OCI-LY7 (cell line): ENCODE measurements at regions not wholly inside any gene's neighbourhood (a gene's known extent, or its start where the extent isn't known, plus 50 kb on each side); places are given as distances from the start of the nearest gene placed in this dataset.

ENCODE experiments used
- BruUV-seq: library from RNA; stranded (reverse); fragments of 400-500 nt; replicated peaks from 2 replicates; lab custom pipeline; 2021; lab: Mats Ljungman, UMichigan
- CTCF ChIA-PET: fragments of 300-600 bp; sonication (Branson Sonifier 250); formaldehyde crosslinking; loops from one replicate; lab custom pipeline; 2022; ENCODE audit warnings: antibody characterized with exemption; ENCODE audit not compliant: unreplicated experiment; lab: Charles Lee
- POLR2A ChIA-PET: fragments of 300-600 bp; sonication (Branson Sonifier 250); formaldehyde crosslinking; loops from one replicate; lab custom pipeline; 2022; ENCODE audit warnings: antibody characterized with exemption; lab: Charles Lee
- DNase-seq: peaks from one replicate; pipeline ENCODE4 v3.0.0-alpha.2; 2015; ENCODE audit warnings: low spot score
- H2AFZ ChIP-seq: fragments of 200-600 bp; sonication (generic), shearing (Covaris generic); 2 replicates; pipeline ENCODE4 v1.6.1; 2014; ENCODE audit warnings: mild to moderate bottlenecking, antibody characterized with exemption, low read length, moderate library complexity
- H3K27ac ChIP-seq: fragments of 200-600 bp; sonication (generic); 2 replicates; pipeline ENCODE4 v1.5.1; 2014; ENCODE audit warnings: mixed run types, low read depth, mild to moderate bottlenecking, moderate library complexity, low read length, inconsistent platforms; ENCODE audit not compliant: poor library complexity, severe bottlenecking
- H3K36me3 ChIP-seq: fragments of 200-600 bp; sonication (generic); 2 replicates; pipeline ENCODE4 v1.6.1; 2014; ENCODE audit warnings: mild to moderate bottlenecking, antibody characterized with exemption, low read length, moderate library complexity, mixed read lengths; ENCODE audit not compliant: insufficient read depth
- H3K4me1 ChIP-seq: fragments of 200-600 bp; sonication (generic); 2 replicates; pipeline ENCODE4 v1.5.1; 2014; ENCODE audit warnings: mild to moderate bottlenecking, low read length; ENCODE audit not compliant: insufficient read depth, poor library complexity, severe bottlenecking
- H3K4me2 ChIP-seq: fragments of 200-600 bp; sonication (generic); 2 replicates; pipeline ENCODE4 v1.6.1; 2014; ENCODE audit warnings: mild to moderate bottlenecking, low read length
- H3K4me3 ChIP-seq: fragments of 200-600 bp; sonication (generic); 2 replicates; pipeline ENCODE4 v1.5.1; 2014; ENCODE audit warnings: mild to moderate bottlenecking, low read depth, low read length; ENCODE audit not compliant: poor library complexity, severe bottlenecking
- H3K79me2 ChIP-seq: fragments of 200-600 bp; sonication (generic); 2 replicates; pipeline ENCODE4 v1.6.1; 2016; ENCODE audit warnings: low read depth, mild to moderate bottlenecking, low read length, moderate library complexity, mixed read lengths; ENCODE audit not compliant: insufficient read depth
- H3K9me2 ChIP-seq: fragments of 200-600 bp; sonication (generic); 2 replicates; pipeline ENCODE4 v1.6.1; 2016; ENCODE audit warnings: mild to moderate bottlenecking, low read length, mixed read lengths; ENCODE audit not compliant: insufficient read depth
- H3K9me3 ChIP-seq: fragments of 200-600 bp; sonication (generic); 2 replicates; pipeline ENCODE4 v1.6.1; 2014; ENCODE audit warnings: mild to moderate bottlenecking, mixed run types, low read length, mixed read lengths
- H4K20me1 ChIP-seq: fragments of 200-600 bp; sonication (generic); 2 replicates; pipeline ENCODE4 v1.6.1; 2014; ENCODE audit warnings: mild to moderate bottlenecking, antibody characterized with exemption, low read length, moderate library complexity, mixed read lengths; ENCODE audit not compliant: insufficient read depth
- EZH2phosphoT487 ChIP-seq: fragments of 200-600 bp; sonication (generic); IDR thresholded peaks from 2 replicates; pipeline ENCODE4 v1.6.1; 2018; ENCODE audit warnings: low read depth, borderline replicate concordance, mild to moderate bottlenecking, mixed run types, antibody characterized with exemption, low read length, moderate library complexity, mixed read lengths
- intact Hi-C: fragments of 100-400 bp; cut with micrococcal nuclease; formaldehyde crosslinking; loops from one replicate; pipeline ENCODE4 v1.10.0; 2022; ENCODE audit not compliant: unreplicated experiment
- TF ChIP-seq, protein P1 (sequence below): fragments of 200-600 bp; sonication (generic); conservative IDR thresholded peaks from 2 replicates; pipeline ENCODE4 v1.5.1; 2014; ENCODE audit warnings: mild to moderate bottlenecking, antibody characterized with exemption, low read length, moderate library complexity, mixed read lengths

- Histone ChIP-seq H3K9me2 (no peaks in the 10 kb centered on the region), H4K20me1 (no peaks in the 10 kb centered on the region), H3K4me3 (no peak overlapping the region), H3K4me1 (no peaks in the 10 kb centered on the region), H3K27ac (no peak overlapping the region), H2AFZ (no peak overlapping the region), H3K9me3 (no peaks in the 10 kb centered on the region), H3K79me2 (no peaks in the 10 kb centered on the region), H3K4me2 (no peak overlapping the region), H3K36me3 (no peaks in the 10 kb centered on the region)
- CTCF ChIA-PET, result no interaction called here
- intact Hi-C loops, result no loop called here
- BruUV-seq, result no TSS peak
- no peak for DNase-seq
- TF ChIP-seq, protein P1, sequence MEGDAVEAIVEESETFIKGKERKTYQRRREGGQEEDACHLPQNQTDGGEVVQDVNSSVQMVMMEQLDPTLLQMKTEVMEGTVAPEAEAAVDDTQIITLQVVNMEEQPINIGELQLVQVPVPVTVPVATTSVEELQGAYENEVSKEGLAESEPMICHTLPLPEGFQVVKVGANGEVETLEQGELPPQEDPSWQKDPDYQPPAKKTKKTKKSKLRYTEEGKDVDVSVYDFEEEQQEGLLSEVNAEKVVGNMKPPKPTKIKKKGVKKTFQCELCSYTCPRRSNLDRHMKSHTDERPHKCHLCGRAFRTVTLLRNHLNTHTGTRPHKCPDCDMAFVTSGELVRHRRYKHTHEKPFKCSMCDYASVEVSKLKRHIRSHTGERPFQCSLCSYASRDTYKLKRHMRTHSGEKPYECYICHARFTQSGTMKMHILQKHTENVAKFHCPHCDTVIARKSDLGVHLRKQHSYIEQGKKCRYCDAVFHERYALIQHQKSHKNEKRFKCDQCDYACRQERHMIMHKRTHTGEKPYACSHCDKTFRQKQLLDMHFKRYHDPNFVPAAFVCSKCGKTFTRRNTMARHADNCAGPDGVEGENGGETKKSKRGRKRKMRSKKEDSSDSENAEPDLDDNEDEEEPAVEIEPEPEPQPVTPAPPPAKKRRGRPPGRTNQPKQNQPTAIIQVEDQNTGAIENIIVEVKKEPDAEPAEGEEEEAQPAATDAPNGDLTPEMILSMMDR, result no peak
- TF ChIP-seq EZH2phosphoT487, result no peak
- POLR2A ChIA-PET, result interaction anchor here (0.6 kb wide), 1 partner anchor 14 kb away, joined by 3 read pairs; no protein-coding TSS in a partner anchor
Measured at GRCh38 chr11:112369916-112370315, 109.3 kb upstream of the PLET1 start.

- no TSS peak for BruUV-seq
- Histone ChIP-seq H3K4me3 (no peak overlapping the region), H2AFZ (no peak overlapping the region), H4K20me1 (no peaks in the 10 kb centered on the region), H3K27ac (no peak overlapping the region), H3K9me3 (no peaks in the 10 kb centered on the region), H3K79me2 (no peaks in the 10 kb centered on the region), H3K36me3 (no peaks in the 10 kb centered on the region), H3K4me2 (no peak overlapping the region), H3K4me1 (no peaks in the 10 kb centered on the region), H3K9me2 (no peaks in the 10 kb centered on the region)
- ChIA-PET POLR2A (no interaction called here), CTCF (no interaction called here)
- intact Hi-C loops, result no loop called here
- DNase-seq, result no peak
- TF ChIP-seq, protein P1, result no peak
- no peak for TF ChIP-seq EZH2phosphoT487
Measured at GRCh38 chr11:112374486-112375140, 114.0 kb upstream of the PLET1 start.

DNA sequence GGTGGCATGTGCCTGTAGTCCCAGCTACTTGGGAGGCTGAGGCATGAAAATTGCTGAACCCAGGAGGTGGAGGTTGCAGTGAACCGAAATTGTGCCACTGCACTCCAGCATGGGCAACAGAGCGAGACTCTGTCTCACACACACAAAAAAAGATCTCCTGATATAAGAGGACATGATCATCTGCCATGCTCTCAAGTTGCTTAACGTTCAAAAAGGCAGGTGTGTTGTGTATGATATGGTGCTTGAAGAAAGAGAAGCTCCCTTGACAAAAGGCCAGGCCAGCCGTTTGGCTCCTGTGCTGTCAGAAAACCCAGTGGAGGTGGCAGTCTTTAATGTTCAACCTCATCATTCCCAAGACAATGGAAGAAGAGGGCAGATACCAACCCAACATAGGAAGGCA, 117.3 kb upstream of the PLET1 start:
- POLR2A ChIA-PET, result no interaction called here
- DNase-seq, result no peak
- H3K79me2 ChIP-seq, result no peaks in the 10 kb centered on the region

More for the DNA sequence above, 117.3 kb upstream of the PLET1 start:
- Histone ChIP-seq H2AFZ (no peak overlapping the region), H3K27ac (no peak overlapping the region), H3K4me3 (no peak overlapping the region), H3K4me1 (no peaks in the 10 kb centered on the region), H3K4me2 (no peak overlapping the region), H3K36me3 (no peaks in the 10 kb centered on the region), H3K9me2 (no peaks in the 10 kb centered on the region), H3K9me3 (no peaks in the 10 kb centered on the region), H4K20me1 (no peaks in the 10 kb centered on the region)
- TF ChIP-seq, protein P1, result no peak
- no peak for TF ChIP-seq EZH2phosphoT487
- intact Hi-C loops, result no loop called here
- CTCF ChIA-PET, result no interaction called here
- no TSS peak for BruUV-seq
